HG03159 (cell line): ENCODE measurements at regions not wholly inside any gene's neighbourhood (a gene's known extent, or its start where the extent isn't known, plus 50 kb on each side); places are given as distances from the start of the nearest gene placed in this dataset.

Experiments used
- ATAC-seq: cut with Tn5 transposase; IDR thresholded peaks from one replicate; pipeline ENCODE4 v1.9.1; 2021; ENCODE audit warnings: mild to moderate bottlenecking, moderate library complexity; ENCODE audit not compliant: unreplicated experiment

DNA sequence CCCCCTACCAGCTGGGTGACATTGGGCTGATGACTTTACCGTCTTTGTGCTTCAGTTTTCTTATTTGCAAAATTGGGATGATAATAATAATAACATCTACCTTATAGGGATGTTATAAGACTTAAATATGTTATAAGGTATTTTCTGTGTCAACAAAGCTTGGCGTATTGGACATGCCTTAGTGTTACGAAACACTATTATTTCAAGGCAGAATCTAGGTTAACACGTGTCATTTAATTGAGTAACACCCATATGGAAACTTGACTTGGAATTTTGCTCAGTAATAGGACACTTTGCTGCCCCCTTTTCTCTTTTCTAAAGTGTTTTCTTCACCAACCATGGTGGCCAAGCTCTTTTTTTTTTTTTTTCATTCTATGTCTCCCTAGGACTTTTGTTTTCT lies 294.2 kb upstream of the SALL1 start:
- no peak for ATAC-seq

DNA sequence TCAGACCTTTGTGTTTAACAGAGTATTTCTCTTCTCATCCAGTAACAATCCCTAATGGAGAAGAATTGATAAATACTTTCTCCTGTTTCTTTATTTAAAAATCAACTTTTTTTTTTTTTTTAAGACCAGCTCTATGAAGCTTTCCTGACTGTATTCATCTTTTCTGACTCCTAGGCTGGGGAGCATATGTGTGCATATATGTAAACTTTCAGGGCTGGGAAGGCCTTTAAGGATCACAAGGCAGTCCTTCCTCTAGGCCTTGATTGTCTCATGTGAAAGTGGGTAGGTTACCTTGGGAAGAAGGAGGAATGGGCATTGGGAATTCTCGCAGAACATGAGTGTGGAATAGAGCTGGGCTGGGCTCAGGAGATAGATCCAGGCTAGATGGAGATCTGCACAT lies 292.9 kb upstream of the SALL1 start:
- ATAC-seq, result no peak

DNA sequence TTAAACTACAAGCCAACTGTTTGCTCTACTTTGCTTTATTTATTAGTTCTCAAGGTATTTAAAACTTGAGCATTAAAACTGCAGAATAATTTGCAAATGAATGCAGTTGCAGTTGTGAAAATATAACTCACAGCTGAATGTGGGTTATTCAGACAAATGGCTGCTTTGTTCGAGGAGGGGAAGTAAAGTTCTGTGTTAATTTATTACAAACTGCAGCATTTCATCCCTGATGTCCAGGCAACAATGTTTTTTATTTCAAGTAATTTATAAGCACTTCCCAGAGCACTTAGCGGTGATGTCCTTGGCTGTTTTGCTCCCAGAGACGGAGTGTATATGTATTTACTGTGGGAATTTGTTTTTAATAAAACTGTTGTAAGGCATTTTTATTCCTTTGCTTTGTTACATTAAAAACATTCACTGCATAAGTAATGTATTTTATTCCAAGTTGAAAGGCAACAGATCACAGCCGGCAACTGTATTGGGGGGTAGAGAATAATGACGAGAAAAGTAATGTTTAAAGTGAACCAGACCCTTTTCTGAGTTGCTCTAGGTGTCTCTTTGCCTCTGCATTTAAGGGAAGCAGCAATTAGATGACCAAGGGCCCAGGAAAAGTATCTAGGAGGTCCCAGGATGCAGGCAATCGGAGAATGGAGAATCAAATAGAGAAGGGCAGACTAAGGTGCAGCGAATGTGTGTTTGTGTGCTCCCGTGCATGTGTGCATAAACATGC lies 291.2 kb upstream of the SALL1 start:
- ATAC-seq, result no peak

DNA sequence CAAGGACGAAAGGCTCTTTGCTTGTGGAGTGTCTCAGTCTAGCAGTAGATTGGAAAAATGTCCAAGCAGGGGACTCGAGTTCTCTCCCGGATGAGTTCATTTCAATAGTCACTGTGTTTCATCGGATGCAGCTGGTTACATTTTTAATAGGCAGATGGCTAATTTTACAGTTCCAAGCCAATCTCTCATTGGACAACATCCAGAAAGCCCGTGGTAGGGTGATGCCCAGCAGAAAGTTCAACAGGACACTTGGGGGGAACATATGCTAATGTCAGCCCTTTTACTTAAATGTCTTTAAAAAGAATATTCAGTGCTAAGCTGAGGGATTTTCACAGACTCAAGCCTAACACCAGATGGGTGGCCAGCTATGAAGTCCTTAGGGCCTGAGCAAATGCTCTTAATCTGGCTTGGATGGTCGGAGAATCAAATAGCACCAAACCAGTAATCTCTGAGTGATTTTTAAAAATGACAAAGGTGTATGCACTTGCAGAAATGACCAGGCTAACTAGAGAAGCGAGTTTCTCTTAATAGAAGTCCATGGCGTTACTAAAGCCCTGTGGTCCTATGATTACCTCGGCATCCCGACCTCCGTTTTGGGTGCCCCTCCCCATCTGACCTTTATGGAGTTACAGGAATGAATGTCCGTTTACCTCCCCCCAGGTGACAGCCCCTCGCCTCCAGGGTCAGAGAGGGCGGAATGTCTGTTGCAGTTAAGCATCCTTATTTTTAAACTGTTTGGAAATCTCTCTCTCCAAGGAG lies 289.2 kb upstream of the SALL1 start:
- no peak for ATAC-seq

DNA sequence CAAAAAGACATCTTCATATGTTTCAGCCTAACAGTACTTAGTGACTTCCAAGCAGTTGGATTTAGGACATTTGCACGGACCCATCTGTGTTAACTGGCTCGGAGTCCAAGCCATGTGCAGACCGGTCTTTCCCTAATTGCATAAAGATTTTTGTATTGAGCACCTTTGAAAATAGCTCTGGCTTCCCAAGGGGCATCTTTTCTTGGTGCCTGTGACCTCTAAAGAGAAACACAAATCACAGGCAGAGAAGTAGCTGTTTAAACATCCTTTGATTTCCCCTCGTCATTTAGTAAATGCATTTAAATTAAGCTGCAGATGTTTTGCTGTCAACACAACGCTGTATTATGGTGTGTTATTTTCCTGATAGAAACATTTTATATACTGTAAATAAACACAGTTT lies 288.2 kb upstream of the SALL1 start:
- ATAC-seq, result no peak

DNA sequence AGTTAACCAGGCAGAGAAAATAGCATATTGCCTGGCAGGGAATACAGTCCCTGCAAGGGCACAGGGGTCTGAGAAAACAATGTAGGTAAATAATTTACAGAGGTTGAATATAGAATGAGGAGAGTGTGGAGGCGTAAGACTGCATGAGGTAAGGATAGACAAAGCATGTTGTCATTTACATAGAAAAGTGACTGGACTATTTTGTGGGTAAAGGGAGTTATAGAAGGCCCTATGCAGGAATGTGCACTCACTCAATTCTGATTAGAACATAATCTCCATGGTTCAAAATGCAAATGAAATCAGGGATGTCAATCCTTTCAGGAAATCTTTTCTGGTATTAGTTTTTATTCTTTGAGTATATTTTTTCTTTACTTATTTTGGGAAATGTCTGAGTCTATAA lies 285.7 kb upstream of the SALL1 start:
- ATAC-seq, result no peak

DNA sequence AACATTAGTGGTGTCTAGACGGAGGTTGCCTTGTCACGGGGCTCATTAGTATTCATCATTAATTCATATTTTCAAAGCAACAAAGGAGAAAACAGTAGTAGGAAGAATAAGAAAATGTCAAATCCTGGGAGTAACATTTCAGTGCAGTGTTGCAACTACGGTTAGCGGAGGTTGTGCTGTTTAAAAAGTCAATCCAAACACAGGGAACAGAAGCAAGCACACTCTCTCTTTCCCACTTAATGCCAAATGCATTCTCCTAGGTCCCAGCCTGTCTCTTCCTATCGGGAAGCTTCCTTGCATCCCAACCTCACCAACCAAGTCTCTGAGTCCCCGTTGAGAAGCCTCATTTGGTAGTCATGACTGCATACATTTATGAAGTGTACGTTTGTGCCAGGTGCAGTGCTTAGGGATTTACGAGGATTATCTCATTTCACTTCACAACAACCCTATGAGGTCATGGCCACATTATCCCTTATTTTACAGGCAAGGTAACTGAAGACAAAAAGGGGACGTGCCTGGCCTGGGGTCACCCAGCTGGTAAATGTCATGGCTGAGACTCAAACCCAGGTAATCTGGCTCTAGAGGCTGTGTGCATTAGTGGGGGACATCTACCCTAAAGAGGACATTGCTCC lies 283.6 kb upstream of the SALL1 start:
- no peak for ATAC-seq

DNA sequence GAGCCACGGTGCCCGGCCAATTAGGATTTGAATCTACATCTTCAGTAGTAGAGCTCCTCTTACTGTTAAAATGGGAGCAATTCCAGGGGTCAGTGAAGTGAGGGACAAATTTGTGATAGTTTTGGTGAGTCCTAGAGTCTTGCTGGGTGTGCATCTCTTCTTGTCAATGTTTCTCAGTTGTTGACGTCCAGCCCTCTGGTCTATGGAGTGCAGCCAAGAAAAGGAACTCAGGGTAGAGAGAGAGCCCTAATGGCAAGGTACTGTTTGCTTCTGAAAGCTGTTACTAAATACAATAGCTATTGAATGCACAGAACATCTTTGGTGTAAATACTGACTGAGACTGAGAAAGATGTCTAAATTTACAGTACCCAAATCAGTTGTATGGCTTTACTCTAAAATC lies 282.5 kb upstream of the SALL1 start:
- ATAC-seq, result no peak

DNA sequence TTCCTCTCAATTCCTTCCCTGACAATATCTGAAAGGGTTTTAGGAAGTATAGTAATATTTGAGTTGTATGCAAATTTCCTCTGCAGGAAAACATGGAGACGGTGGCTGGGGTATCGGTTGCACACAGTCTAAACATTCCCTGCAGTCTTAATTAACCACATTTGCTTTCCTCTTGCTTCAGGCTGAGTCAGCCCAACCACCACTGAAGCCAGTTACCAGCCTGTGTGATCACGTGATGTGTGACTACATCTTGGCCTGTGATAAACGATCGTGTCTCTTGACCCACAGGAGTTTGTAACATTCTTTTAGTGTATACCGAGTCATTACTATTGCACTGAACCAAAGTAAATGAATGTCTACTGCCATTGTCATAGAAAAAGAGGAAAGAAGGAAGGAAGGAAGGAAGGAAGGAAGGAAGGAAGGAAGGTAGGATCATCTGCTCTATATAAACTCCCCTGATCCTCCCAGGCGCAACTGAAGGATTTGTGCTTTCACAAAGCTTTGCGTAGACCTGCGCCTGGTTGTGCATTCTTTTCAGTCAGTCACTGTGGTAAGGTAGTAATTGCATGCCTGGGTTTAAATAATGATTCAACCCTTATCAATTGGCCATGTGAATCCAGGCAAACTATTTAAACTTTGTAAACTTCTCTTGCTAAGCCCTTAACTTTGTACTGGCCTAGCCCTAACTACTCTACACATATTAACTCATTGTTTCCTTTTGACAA lies 280.6 kb upstream of the SALL1 start:
- no peak for ATAC-seq

DNA sequence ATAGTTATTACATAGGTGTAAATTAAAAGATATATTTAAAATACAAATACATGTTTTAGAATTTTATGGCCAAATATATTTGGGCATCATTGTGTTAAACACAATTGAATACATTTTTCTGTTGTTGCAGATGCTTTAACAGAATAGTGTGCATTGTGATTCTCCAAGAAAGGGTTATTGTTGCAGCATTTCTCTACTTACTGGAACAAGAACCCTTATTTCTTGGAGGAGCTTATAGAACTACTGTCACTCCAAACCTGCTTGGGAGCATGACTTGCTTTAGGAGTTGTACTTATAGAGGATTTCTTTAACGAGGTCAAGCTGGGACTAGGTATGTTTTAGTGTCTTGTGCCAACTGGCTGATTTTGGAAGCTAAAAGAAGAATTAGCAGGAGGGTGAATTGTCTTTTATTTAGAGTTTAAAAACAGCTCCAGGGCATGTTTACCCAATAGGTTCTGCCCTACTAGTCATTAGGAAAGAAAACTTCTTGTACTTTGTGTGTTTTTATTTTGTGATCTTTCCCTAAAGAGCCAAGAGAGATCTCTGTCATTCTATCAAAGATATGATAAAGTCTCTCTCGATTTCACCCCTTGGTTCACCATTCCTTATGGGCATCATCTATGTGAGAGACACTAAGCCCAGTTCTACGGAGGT lies 279.8 kb upstream of the SALL1 start:
- ATAC-seq, result no peak

DNA sequence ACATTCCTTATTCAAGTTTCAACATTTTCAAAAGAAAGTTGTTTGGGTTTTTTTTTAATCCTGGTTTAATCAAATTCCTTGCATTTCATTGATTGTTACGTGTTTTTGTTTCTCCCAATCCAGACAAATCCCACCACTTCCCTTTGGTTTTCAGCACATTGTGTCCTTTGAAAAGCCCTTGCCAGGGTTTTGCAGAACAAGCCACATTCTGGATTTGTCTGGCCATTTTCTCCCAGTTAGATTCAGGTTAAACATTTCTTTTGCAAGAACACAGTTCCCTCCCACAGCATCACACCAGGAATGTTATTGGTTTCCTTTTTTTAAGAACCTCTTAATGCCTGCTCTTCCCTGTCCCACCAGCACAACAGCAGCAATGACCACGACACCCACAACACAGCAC lies 278.0 kb upstream of the SALL1 start:
- ATAC-seq, result no peak

DNA sequence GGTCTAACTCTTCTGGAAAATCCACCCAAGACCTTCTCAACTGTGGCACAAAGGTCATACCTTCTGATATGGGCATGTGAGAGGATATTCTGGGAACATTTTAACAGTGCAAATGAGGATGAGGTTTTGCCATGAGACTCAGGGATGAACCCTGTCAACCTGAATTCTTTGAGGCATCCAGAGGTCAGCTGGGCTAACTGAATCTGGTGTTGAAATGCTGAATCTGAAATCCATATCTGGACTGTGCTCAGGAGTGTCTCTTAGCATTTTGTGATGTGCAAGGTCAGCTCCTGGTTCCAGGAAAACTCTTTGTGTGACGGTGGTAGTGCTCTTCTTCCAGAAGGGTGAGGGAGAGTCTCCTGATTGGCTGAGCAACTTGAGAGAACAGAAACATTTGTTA lies 276.0 kb upstream of the SALL1 start:
- ATAC-seq, result no peak

DNA sequence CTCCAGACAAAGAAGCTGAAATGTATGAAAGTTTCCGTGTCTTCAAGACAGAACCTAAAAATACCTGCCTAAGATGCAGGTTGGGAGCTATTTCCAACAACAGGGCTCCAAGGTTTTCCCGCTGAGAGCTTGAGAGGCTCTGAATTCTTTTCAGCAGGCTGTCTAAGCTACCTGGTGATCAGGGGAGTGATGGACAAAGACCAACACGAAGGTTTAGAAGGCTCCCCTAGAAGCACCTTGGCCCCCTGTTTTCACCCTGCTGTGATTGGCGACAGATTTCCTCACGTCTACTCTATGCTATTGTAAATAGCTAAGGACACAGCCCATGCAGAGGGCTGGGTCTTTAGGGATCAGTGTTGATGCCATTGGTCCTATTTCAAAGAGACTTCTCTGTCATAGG lies 275.2 kb upstream of the SALL1 start:
- ATAC-seq, result no peak

DNA sequence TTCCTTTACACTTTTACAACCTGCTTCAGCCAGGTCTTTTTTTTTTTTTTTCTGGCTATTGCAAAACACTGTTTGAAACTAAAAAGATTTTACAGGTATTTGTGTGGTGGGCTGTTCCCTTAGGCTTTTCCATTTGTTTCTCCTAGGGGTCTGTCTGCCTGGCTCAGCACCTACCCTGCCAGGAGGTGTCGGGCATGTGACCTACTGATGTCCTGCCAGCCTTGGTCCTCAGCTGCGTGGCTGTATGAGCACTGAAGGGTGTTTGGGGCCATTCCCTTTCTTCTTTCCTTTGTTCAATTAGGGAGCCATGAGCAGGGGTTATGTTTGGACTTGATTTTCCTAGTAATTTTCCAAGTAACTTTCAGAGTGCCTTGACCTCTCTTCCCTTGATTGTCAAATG lies 269.2 kb upstream of the SALL1 start:
- ATAC-seq, result no peak

DNA sequence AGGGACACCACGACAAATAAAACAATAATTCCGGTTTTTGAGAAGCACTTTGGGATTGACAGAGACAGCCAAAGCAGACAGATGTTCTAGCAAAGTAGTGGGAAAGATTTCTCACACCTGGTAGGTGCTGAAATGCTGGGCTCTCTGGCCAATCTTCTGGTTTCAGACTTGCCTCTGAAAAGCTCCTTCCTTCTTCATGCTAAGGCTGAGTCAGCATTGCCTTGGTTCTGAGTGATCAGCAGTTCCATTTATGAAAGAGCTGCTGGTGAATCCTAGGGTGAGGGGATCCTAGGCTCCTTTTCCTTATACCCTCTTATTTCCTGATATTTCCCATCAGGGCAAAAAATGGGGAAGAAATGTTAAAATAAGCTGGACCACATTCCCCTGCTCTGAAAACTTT lies 268.7 kb upstream of the SALL1 start:
- no peak for ATAC-seq

DNA sequence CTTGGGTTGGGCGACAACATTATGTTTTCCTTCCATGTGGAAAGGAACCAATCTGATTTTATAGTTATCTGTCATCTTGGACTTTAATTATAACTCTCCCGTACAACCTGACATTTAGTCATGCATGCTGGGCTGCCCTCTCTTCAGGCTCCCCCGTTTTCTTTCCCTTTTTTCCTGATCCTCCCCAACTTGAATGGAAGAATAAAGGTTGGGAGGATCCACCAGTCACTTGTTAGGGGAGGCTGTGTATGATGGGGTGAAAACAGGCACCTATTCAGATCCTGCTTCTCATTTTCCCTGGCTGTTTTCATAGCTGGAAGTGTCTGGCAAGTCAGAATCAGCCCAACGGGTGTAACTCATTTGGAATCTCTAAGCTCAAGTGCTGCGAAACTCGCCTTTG lies 267.2 kb upstream of the SALL1 start:
- ATAC-seq, result no peak

DNA sequence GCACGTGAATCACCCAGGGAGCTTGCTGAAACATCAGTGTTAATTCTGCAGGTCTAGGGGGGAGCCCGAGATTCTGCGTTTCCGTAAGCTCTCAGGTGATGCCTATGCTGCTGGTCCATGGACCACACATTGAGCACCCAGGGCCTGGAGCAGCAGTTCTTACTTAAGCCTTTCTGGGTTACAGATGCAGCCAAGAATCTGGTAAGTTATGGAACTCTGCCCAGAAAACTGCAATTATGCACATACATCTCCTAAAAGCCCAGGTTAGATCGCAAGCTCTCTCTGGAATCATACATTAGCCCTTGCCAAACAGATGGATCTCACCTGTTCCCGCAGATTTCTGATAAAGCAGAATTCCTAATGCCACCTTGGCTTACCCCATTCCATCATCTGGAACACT lies 265.9 kb upstream of the SALL1 start:
- ATAC-seq, result no peak

DNA sequence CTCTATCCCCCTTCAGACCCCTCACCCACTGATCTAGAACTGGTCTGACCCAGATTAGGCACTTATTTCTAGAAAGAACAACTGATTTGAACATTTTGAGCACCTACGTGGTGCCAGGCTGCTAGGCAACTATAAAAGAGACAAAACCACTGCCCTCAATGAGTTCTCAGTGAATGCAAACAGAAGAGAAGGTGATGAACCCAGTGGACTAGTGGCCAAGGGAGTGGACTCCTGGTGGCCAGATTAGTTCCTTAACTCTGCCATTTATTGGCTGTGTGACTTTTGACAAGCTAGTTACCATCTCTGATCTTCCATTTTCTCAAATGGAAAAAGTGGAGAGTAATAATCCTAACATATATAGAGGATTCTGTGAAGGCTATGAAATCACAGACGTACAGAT lies 259.1 kb upstream of the SALL1 start:
- ATAC-seq, result no peak

DNA sequence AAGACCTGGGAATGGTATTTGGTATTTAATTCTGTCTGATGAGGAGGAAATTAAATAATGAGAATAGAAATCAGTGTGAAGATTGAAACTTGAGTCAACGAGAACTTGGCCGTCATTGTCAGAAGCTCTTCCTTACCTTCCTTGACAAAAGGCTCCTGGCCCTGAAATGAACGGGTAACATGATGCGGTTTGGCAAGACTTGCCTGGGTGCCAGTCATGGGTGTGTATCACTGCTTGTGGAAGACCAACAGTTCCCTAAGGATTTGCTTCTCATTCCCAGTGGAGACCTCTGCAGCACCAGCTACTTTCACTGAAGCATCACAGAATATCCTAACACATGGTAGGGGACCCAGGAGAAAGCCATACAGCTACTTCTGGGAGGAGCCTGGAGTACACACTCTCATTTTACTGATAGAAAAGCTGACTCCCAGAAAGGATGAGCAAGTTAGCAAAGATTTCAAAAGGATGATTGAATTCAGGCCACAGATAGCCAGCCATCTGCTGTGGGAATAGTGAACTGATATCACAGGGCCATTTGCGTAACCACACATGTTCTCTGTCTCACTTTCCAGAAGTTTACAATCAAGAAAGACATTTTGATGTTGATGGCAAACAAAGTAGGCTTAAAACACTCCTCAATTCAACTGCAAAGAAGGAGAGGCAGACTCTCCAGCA lies 258.1 kb upstream of the SALL1 start:
- ATAC-seq, result no peak

DNA sequence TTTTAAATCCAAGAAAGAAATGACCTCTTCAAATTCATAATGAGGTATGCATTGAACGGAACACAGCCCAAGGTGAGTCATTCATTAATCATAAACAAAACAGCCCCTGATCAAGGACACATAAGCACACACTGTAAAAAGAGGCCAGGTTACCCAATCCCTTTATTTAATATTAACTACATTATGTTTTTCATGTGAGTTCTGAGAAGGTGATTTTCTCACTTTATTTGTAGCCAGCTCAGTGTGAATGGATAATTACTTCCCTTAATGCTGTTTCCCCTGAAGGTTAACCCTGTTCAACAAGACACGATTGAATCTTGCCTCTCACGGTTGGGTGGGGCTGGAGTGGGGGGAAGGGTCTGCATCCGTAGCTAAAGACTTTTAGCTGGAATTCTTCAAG lies 257.3 kb upstream of the SALL1 start:
- ATAC-seq, result no peak

DNA sequence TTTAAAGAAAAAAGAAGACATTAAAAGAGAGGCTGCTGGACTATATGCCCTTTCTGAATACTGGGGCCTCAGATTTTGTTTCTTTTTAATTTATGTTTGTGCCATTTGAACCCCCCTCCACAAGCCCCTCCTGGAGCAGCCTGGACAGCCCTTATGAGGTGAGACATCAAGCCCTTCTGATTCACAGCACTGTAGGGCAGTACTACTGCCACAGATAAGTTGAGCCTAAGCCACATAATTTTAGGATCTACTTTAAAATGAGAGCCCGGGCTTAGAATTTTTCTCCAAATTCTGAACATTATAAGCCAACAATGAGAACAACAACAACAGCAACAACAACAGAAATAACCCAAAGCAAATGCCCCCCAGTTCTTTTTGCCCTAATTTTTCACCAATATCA lies 256.9 kb upstream of the SALL1 start:
- ATAC-seq, result no peak
